HG03139 (cell line): ENCODE measurements at regions not wholly inside any gene's neighbourhood (a gene's known extent, or its start where the extent isn't known, plus 50 kb on each side); places are given as distances from the start of the nearest gene placed in this dataset.
"Not testable (repeated sequence)": the region's sequence is repeated elsewhere in the genome, so short reads cannot be mapped to it uniquely, and the experiment has no call there.

Source experiments
- ATAC-seq: cut with Tn5 transposase; IDR thresholded peaks from one replicate; pipeline ENCODE4 v1.9.1; 2021; ENCODE audit not compliant: unreplicated experiment

GRCh38 chr2:128503399-128504245, 185.0 kb upstream of the HS6ST1 start:
- no peak for ATAC-seq

GRCh38 chr2:128504246-128505149, 185.8 kb upstream of the HS6ST1 start:
- peak; percentile 69 for ATAC-seq

GRCh38 chr2:128505150-128505490, 186.5 kb upstream of the HS6ST1 start:
- ATAC-seq: no peak

- ATAC-seq: no peak
Observed at GRCh38 chr2:128505575-128506526, 187.2 kb upstream of the HS6ST1 start.

GRCh38 chr2:128506534-128506933, 187.9 kb upstream of the HS6ST1 start:
- no peak for ATAC-seq

GRCh38 chr2:128510701-128511397, 192.2 kb upstream of the HS6ST1 start:
- ATAC-seq: no peak

- ATAC-seq: no peak
Observed at GRCh38 chr2:128511731-128512378, 193.2 kb upstream of the HS6ST1 start.

GRCh38 chr2:128512379-128513115, 193.9 kb upstream of the HS6ST1 start:
- ATAC-seq: no peak

- ATAC-seq: no peak
Observed at GRCh38 chr2:128513116-128513960, 194.7 kb upstream of the HS6ST1 start.

- peak; percentile 54 for ATAC-seq
Observed at GRCh38 chr2:128513961-128514283, 195.3 kb upstream of the HS6ST1 start.

GRCh38 chr2:128514555-128514955, 195.9 kb upstream of the HS6ST1 start:
- no peak for ATAC-seq

- no peak for ATAC-seq
Observed at GRCh38 chr2:128516938-128517337, 198.3 kb upstream of the HS6ST1 start.

- not testable (repeated sequence) for ATAC-seq
Observed at GRCh38 chr2:128519028-128519427, 200.4 kb upstream of the HS6ST1 start.

- no peak for ATAC-seq
Observed at GRCh38 chr2:128519517-128520215, 201.0 kb upstream of the HS6ST1 start.

- ATAC-seq: no peak
Observed at GRCh38 chr2:128520340-128520739, 201.7 kb upstream of the HS6ST1 start.

- peak; percentile 86 for ATAC-seq
Observed at GRCh38 chr2:128520791-128521190, 202.1 kb upstream of the HS6ST1 start.

GRCh38 chr2:128521482-128521881, 202.8 kb upstream of the HS6ST1 start:
- ATAC-seq: no peak

- no peak for ATAC-seq
Observed at GRCh38 chr2:128522829-128523228, 204.2 kb upstream of the HS6ST1 start.
